ENCODE measurements at regions not wholly inside any gene's neighbourhood (a gene's known extent, or its start where the extent isn't known, plus 50 kb on each side); places are given as distances from the start of the nearest gene placed in this dataset.
"Not testable (repeated sequence)": the region's sequence is repeated elsewhere in the genome, so short reads cannot be mapped to it uniquely, and the experiment has no call there.

- H3K79me2 ChIP-seq (ENCODE audit: control insufficient read depth, insufficient read depth, low read length), result no peaks in the 10 kb centered on the region
- WGBS (ENCODE audit: insufficient coverage, low coverage, missing lambda C conversion rate), result 3% methylated on average over 5 of the region's 5 CpGs
- H4K20me1 ChIP-seq (replicated peaks; ENCODE audit: control insufficient read depth, insufficient read depth, low read length), result no peaks in the 10 kb centered on the region
- FAIRE-seq (no peak), ATAC-seq (no peak), DNase-seq (ENCODE audit: extremely low read depth in 1 of 4, low spot score in 3 of 4) (no peak)
- no TSS peak for BruUV-seq (replicated peaks)
- H3K9me1 ChIP-seq (ENCODE audit: control insufficient read depth, insufficient read depth, low read length), result no peaks in the 10 kb centered on the region
- H3K4me3 ChIP-seq, result no peak overlapping the region
- H3K4me2 ChIP-seq (ENCODE audit: insufficient read depth, low read length), result no peak overlapping the region
- in situ Hi-C loops (cut with MboI), result no loop called here
- intact Hi-C loops (cut with micrococcal nuclease), result no loop called here
- H3K4me1 ChIP-seq (replicated peaks in 1 of 2; ENCODE audit: control insufficient read depth in 2 of 2, insufficient read depth in 2 of 2, low read length in 2 of 2), result no peaks in the 10 kb centered on the region; a peak in 1 of 5 replicates
- H3K9me3 ChIP-seq (replicated peaks; ENCODE audit: control insufficient read depth, insufficient read depth, low read depth, low read length), result no peaks in the 10 kb centered on the region
- no peaks in the 10 kb centered on the region for H3K36me3 ChIP-seq (ENCODE audit: control insufficient read depth, insufficient read depth, low read length)
- ChIA-PET CTCF (ENCODE audit: low intra/inter-chr PET ratio) (no interaction called here), POLR2A (no interaction called here)
- H3K27me3 ChIP-seq (ENCODE audit: control insufficient read depth in 2 of 2, insufficient read depth in 2 of 2, low read length in 2 of 2), result peaks cover 0 to 5% of the 10 kb centered on the region in 2 experiments; a peak in 2 of 5 replicates
- TF ChIP-seq RBBP5 (IDR thresholded peaks at IDR 0.05; ENCODE audit: borderline replicate concordance, insufficient read depth, low read length, poor library complexity, severe bottlenecking), result no peak
- no peak for TF ChIP-seq TSC22D4 (tag; IDR thresholded peaks at IDR 0.05)
- no peak for TF ChIP-seq ZNF175 (CRISPR knock-in tag; IDR thresholded peaks at IDR 0.05; ENCODE audit: low read depth)
- H2AFZ ChIP-seq (ENCODE audit: low read depth, low read length), result no peak overlapping the region
- no peak overlapping the region for H3K27ac ChIP-seq (ENCODE audit: extremely low read depth, low read depth, low read length)
- H3K9ac ChIP-seq (ENCODE audit: insufficient read depth in 1 of 2, low read depth in 2 of 2, low read length in 2 of 2), result no peak overlapping the region; a peak in 1 of 4 replicates
Observed at GRCh38 chr20:40908309-40908708, 120.3 kb upstream of the TOP1 start.

DNA sequence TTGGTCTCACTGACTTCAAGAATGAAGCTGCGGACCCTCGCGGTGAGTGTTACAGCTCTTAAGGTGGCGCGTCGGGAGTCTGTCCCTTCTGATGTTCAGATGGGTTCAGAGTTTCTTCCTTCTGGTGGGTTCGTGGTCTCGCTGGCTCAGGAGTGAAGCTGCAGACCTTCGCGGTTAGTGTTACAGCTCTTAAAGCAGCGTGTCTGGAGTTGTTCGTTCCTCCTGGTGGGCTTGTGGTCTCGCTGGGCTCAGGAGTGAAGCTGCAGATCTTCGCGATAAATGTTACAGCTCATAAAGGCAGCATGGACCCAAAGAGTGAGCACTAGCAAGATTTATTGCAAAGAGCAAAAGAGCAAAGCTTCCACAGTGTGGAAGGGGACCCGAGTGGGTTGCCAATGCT is 119.1 kb upstream of the TOP1 start:
- H3K79me2 ChIP-seq (ENCODE audit: control insufficient read depth, insufficient read depth, low read length); intact Hi-C loops (cut with micrococcal nuclease); H3K4me2 ChIP-seq (ENCODE audit: insufficient read depth, low read length); in situ Hi-C loops (cut with MboI); H3K9me1 ChIP-seq (ENCODE audit: control insufficient read depth, insufficient read depth, low read length); H3K4me1 ChIP-seq (replicated peaks in 1 of 2; ENCODE audit: control insufficient read depth in 2 of 2, insufficient read depth in 2 of 2, low read length in 2 of 2); H3K4me3 ChIP-seq; POLR2A ChIA-PET; DNase-seq (ENCODE audit: extremely low read depth in 1 of 4, low spot score in 3 of 4); H3K9me3 ChIP-seq (replicated peaks; ENCODE audit: control insufficient read depth, insufficient read depth, low read depth, low read length); H4K20me1 ChIP-seq (replicated peaks; ENCODE audit: control insufficient read depth, insufficient read depth, low read length); ATAC-seq; FAIRE-seq; H3K36me3 ChIP-seq (ENCODE audit: control insufficient read depth, insufficient read depth, low read length); H2AFZ ChIP-seq (ENCODE audit: low read depth, low read length); H3K9ac ChIP-seq (ENCODE audit: insufficient read depth in 1 of 2, low read depth in 2 of 2, low read length in 2 of 2); H3K27ac ChIP-seq (ENCODE audit: extremely low read depth, low read depth, low read length); CTCF ChIA-PET (ENCODE audit: low intra/inter-chr PET ratio): not testable (repeated sequence)
- TSS peak; percentile 93 for BruUV-seq (replicated peaks)
- 5% methylated on average over 16 of the region's 16 CpGs for WGBS (ENCODE audit: insufficient coverage, low coverage, missing lambda C conversion rate)
- H3K27me3 ChIP-seq (ENCODE audit: control insufficient read depth in 2 of 2, insufficient read depth in 2 of 2, low read length in 2 of 2), result peaks cover 0 to 11% of the 10 kb centered on the region in 2 experiments; a peak in 2 of 5 replicates

GRCh38 chr20:40910436-40910835 is 118.2 kb upstream of the TOP1 start:
- H3K36me3 ChIP-seq (ENCODE audit: control insufficient read depth, insufficient read depth, low read length); H3K27ac ChIP-seq (ENCODE audit: extremely low read depth, low read depth, low read length); H3K4me2 ChIP-seq (ENCODE audit: insufficient read depth, low read length); CTCF ChIA-PET (ENCODE audit: low intra/inter-chr PET ratio); H4K20me1 ChIP-seq (replicated peaks; ENCODE audit: control insufficient read depth, insufficient read depth, low read length); FAIRE-seq; H3K9me3 ChIP-seq (replicated peaks; ENCODE audit: control insufficient read depth, insufficient read depth, low read depth, low read length); intact Hi-C loops (cut with micrococcal nuclease); H3K79me2 ChIP-seq (ENCODE audit: control insufficient read depth, insufficient read depth, low read length); H3K9ac ChIP-seq (ENCODE audit: insufficient read depth in 1 of 2, low read depth in 2 of 2, low read length in 2 of 2); H3K4me1 ChIP-seq (replicated peaks in 1 of 2; ENCODE audit: control insufficient read depth in 2 of 2, insufficient read depth in 2 of 2, low read length in 2 of 2); ATAC-seq; H3K4me3 ChIP-seq; H3K9me1 ChIP-seq (ENCODE audit: control insufficient read depth, insufficient read depth, low read length); BruUV-seq (replicated peaks); POLR2A ChIA-PET; in situ Hi-C loops (cut with MboI); H2AFZ ChIP-seq (ENCODE audit: low read depth, low read length); DNase-seq (ENCODE audit: extremely low read depth in 1 of 4, low spot score in 3 of 4): not testable (repeated sequence)
- peaks cover 0 to 11% of the 10 kb centered on the region in 2 experiments; a peak in 2 of 5 replicates for H3K27me3 ChIP-seq (ENCODE audit: control insufficient read depth in 2 of 2, insufficient read depth in 2 of 2, low read length in 2 of 2)
- WGBS (ENCODE audit: insufficient coverage, low coverage, missing lambda C conversion rate), result 12% methylated on average over 16 of the region's 23 CpGs

Data from K562 (cell line).